GM23338 (cell line): ENCODE measurements at regions not wholly inside any gene's neighbourhood (a gene's known extent, or its start where the extent isn't known, plus 50 kb on each side); places are given as distances from the start of the nearest gene placed in this dataset.

Experiments
- CREB1 ChIP-seq: fragments of 250-450 bp; sonication (Bioruptor Pico); IDR thresholded peaks from 2 replicates; pipeline ENCODE4 v1.5.0; 2020; ENCODE audit warnings: low read depth, mild to moderate bottlenecking, moderate library complexity
- CTCF ChIP-seq, 2 experiments: fragments of 200-600 bp in 1 of 2; sonication (generic) in 1 of 2; conservative IDR thresholded peaks; 2 replicates each; pipeline versions ENCODE4 v1.5.1 to v1.6.1; 2016 to 2017; ENCODE audit warnings: antibody characterized with exemption in 2 of 2, low read depth in 2 of 2, mild to moderate bottlenecking in 2 of 2, moderate library complexity in 1 of 2
- ETS1 ChIP-seq: IDR thresholded peaks from 2 replicates; pipeline ENCODE4 v1.6.1; 2016; ENCODE audit warnings: antibody characterized with exemption
- EZH2 ChIP-seq: fragments of 200-600 bp; sonication (generic); IDR thresholded peaks from one replicate; pipeline ENCODE4 v1.8.0; 2017; ENCODE audit warnings: antibody characterized with exemption, mild to moderate bottlenecking, low read depth; ENCODE audit not compliant: unreplicated experiment
- EZH2phosphoT487 ChIP-seq: fragments of 200-600 bp; sonication (generic); IDR thresholded peaks from one replicate; pipeline ENCODE4 v1.8.1; 2018; ENCODE audit warnings: antibody characterized with exemption; ENCODE audit not compliant: unreplicated experiment
- JUNB ChIP-seq: IDR thresholded peaks from one replicate; pipeline ENCODE4 v1.6.1; 2016; ENCODE audit warnings: antibody characterized with exemption; ENCODE audit not compliant: unreplicated experiment
- NANOG ChIP-seq: IDR thresholded peaks from 2 replicates; pipeline ENCODE4 v1.6.1; 2016; ENCODE audit warnings: antibody characterized with exemption, borderline replicate concordance
- POLR2AphosphoS5 ChIP-seq: IDR thresholded peaks from 2 replicates; pipeline ENCODE4 v1.6.1; 2016; ENCODE audit warnings: antibody characterized with exemption, low read depth
- REST ChIP-seq: IDR thresholded peaks from one replicate; pipeline ENCODE4 v1.6.1; 2018; ENCODE audit warnings: antibody characterized with exemption; ENCODE audit not compliant: unreplicated experiment
- STAT1 ChIP-seq: IDR thresholded peaks from one replicate; pipeline ENCODE4 v1.6.1; 2016; ENCODE audit warnings: antibody characterized with exemption; ENCODE audit not compliant: unreplicated experiment
- ZNF462 ChIP-seq: fragments of 250-450 bp; sonication (Bioruptor Pico); IDR thresholded peaks from 2 replicates; pipeline ENCODE4 v1.5.0; 2020; ENCODE audit warnings: mild to moderate bottlenecking, moderate library complexity

GRCh38 chr13:55571237-55571867 is 1569.4 kb upstream of the PRR20A start:
- TF ChIP-seq CTCF (conservative IDR thresholded peaks at IDR 0.05; ENCODE audit: low read depth in 2 of 2) (no peak), EZH2 (no peak), REST (no peak), EZH2phosphoT487 (no peak), STAT1 (no peak), ZNF462 (CRISPR knock-in tag) (no peak), POLR2AphosphoS5 (peak; percentile 90), NANOG (no peak; the same call in none of the 2 replicates), CREB1 (CRISPR knock-in tag) (no peak), JUNB (no peak), ETS1 (no peak)
